ENCODE measurements at regions not wholly inside any gene's neighbourhood (a gene's known extent, or its start where the extent isn't known, plus 50 kb on each side); places are given as distances from the start of the nearest gene placed in this dataset.
A peak's percentile ranks its signal among the peaks of the same experiment; 100 is the strongest.
"Not testable (repeated sequence)": the region's sequence is repeated elsewhere in the genome, so short reads cannot be mapped to it uniquely, and the experiment has no call there.

GRCh38 chr9:108803428-108804065, 52.2 kb downstream of the ACTL7B start:
- DNase-seq = no peak

GRCh38 chr9:108802967-108803366, 52.8 kb downstream of the ACTL7B start:
- DNase-seq = no peak

- DNase-seq = no peak
Measured at GRCh38 chr9:108801949-108802348, 53.8 kb downstream of the ACTL7B start.

GRCh38 chr9:108800632-108801099, 55.1 kb downstream of the ACTL7B start:
- no peak for DNase-seq

GRCh38 chr9:108793573-108793972, 62.2 kb downstream of the ACTL7B start:
- no peak for DNase-seq

GRCh38 chr9:108789742-108790141, 66.0 kb downstream of the ACTL7B start:
- DNase-seq = no peak

GRCh38 chr9:108787690-108788048, 68.1 kb downstream of the ACTL7B start:
- no peak for DNase-seq

GRCh38 chr9:108786901-108787689, 68.7 kb downstream of the ACTL7B start:
- DNase-seq = no peak

- no peak for DNase-seq
Measured at GRCh38 chr9:108786322-108786721, 69.5 kb downstream of the ACTL7B start.

GRCh38 chr9:108784998-108785397, 70.8 kb downstream of the ACTL7B start:
- peak; percentile 82 for DNase-seq

- peak; percentile 59 for DNase-seq
Measured at GRCh38 chr9:108783731-108784495, 71.9 kb downstream of the ACTL7B start.

GRCh38 chr9:108783326-108783725, 72.5 kb downstream of the ACTL7B start:
- no peak for DNase-seq

- DNase-seq = peak; percentile 54
Measured at GRCh38 chr9:108780942-108781734, 74.6 kb downstream of the ACTL7B start.

GRCh38 chr9:108779551-108780325, 76.0 kb downstream of the ACTL7B start:
- no peak for DNase-seq

GRCh38 chr9:108776920-108777639, 78.7 kb downstream of the ACTL7B start:
- DNase-seq = no peak

- no peak for DNase-seq
Measured at GRCh38 chr9:108775901-108776306, 79.9 kb downstream of the ACTL7B start.

- not testable (repeated sequence) for DNase-seq
Measured at GRCh38 chr9:108774088-108774487, 81.7 kb downstream of the ACTL7B start.

- no peak for DNase-seq
Measured at GRCh38 chr9:108772301-108772894, 83.4 kb downstream of the ACTL7B start.

- DNase-seq = no peak
Measured at GRCh38 chr9:108768744-108769143, 87.0 kb downstream of the ACTL7B start.

GRCh38 chr9:108766626-108767161, 89.1 kb downstream of the ACTL7B start:
- peak; percentile 35 for DNase-seq

- DNase-seq = no peak
Measured at GRCh38 chr9:108765265-108765664, 90.5 kb downstream of the ACTL7B start.

Measured in hematopoietic multipotent progenitor cell treated with erythropoietin and hydrocortisone succinate and interleukin-3 and kit ligand, for 4 days (in vitro differentiated cells).